Activated CD4-positive, CD25-positive, alpha-beta regulatory T cell treated with anti-CD3 and anti-CD28 coated beads, Interleukin-2, amount 50 U/mL, for 24 hours (primary cell): ENCODE measurements at regions not wholly inside any gene's neighbourhood (a gene's known extent, or its start where the extent isn't known, plus 50 kb on each side); places are given as distances from the start of the nearest gene placed in this dataset.

ENCODE experiments used
- ATAC-seq, 2 donors: fragments of 150-1000 bp; cut with Tn5 transposase; one replicate each; pipeline ENCODE4 v1.10.0; 2021; ENCODE audit warnings: mild to moderate bottlenecking in 1 of 2, moderate library complexity in 1 of 2

GRCh38 chr14:71203306-71203705 lies 296.0 kb downstream of the PCNX1 start:
- ATAC-seq: no peak

DNA sequence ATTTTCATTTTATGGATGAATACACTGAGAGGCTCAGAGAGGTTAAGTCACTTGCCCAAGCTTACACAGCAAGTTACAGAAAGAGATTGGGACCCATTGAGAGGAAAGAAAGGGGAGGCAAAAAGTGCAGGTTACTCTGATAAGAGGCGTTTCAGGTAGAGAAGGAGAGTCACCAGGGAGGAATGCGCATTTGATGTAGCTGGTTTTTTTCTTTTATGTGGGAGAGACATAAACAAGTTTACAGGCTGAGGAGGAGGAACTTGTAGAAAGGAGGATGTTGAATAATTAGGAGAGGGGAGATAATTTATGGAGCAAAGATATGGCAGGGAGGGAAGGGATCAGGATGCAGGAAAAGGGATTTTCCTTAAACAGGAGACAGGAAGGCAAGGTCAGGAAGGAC lies 297.0 kb downstream of the PCNX1 start:
- ATAC-seq: no peak

DNA sequence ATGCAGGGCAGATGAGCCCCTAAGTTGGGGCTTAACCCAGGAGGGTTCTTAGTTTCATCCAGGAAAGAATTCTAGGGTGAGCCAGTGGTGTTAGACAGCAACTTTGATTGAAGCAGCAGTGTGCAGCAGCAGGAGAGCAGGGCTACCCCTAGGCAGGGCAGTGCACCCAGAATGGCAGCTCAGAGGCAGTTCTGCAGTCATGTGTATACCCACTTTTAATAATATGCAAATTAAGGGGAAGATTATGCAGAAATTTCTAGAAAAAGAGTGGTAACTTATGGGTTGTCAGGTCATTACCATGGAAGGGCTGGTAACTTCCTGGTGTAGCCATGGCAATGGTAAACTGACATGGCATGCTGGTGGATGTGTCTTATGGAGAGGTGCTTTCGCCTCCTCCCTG lies 297.5 kb downstream of the PCNX1 start:
- no peak for ATAC-seq

GRCh38 chr14:71206123-71206522 lies 298.9 kb downstream of the PCNX1 start:
- ATAC-seq: peak in 1 of 2 donors; percentile 45

DNA sequence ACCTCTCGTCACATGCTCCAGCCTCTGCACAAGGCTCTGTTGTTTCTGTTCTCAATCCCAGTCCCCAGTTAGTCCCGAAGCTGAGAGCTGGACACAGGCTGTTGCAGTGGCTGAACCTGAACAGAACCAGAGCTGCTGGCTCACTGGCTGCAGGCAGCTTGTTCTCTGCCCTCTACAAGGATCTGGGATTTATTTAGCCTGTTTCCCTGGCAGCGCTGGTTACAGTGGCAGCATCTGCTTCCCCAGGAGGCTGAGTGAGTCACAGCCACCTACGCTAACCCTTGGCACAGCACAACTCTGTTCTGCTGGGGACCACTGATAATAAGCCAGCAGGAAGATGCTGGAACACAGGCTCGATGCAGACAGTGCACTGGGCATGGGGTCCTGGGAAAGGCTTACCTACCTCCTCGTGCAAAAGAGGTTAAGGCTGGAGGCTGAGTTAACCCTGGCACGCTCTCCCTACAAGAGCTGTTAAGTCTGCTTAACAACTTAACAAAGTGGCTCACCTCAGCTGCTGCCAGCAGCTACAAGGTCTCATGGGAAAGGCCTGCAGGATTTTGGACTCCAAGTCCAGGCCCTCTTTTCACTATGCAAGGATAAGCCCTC lies 299.6 kb downstream of the PCNX1 start:
- no peak for ATAC-seq

DNA sequence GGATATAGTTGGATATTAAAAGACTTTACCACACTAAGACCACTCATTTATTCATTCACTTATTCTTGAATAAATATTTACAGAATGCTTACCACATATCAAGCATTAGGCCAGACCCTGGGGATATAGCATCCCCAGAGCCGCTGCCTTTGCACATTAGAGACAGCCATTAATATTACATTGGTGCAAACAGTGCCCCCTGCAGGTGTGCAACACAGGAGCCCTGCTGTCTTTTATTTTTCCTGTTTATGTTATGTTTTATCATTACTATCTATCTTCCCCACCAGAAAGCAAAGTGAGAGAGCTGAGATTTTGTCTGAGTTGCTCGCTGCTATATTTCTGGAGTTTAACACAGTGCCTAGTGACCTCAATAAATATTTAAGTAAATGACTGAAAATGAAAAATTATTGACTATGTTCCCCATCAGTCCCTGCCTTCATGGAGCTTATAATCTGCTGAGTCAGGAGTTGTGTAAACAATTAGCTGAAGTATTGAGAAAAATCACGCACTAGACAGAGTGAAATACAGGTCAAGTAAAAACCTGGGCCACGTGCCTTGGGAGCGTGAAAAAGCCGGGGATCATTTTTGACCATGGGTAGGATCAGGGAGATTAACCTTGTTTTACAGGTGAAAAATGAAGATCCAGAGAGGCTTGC lies 301.6 kb downstream of the PCNX1 start:
- ATAC-seq: no peak

- ATAC-seq: no peak
Measured at GRCh38 chr14:71209888-71210287, 302.6 kb downstream of the PCNX1 start.

- ATAC-seq: no peak
Measured at GRCh38 chr14:71212093-71212492, 304.8 kb downstream of the PCNX1 start.

- ATAC-seq: no peak
Measured at GRCh38 chr14:71212683-71213107, 305.4 kb downstream of the PCNX1 start.

GRCh38 chr14:71214241-71214640 lies 307.0 kb downstream of the PCNX1 start:
- ATAC-seq: no peak

DNA sequence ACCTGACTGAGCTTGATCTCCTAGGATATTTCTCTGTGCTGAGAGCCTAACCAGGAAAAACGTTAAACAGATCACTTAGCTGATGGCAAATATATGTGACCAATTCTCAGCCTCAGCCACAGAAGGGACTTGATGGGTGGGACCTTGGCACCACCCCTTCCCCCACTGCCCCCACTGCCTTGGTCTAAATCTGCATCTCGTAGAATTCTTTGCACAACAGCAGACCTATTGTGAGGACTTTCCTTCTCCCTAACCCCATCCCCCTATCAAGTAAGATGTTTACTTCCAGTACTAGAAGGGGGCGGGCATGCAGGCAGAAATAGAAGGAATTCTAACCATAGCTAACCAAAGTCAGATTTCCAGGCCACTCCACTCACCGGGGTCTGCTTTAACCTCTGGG lies 313.2 kb downstream of the PCNX1 start:
- ATAC-seq: no peak

- ATAC-seq: no peak
Measured at GRCh38 chr14:71221119-71221518, 313.9 kb downstream of the PCNX1 start.

- no peak for ATAC-seq
Measured at GRCh38 chr14:71225113-71225512, 317.9 kb downstream of the PCNX1 start.

- no peak for ATAC-seq
Measured at GRCh38 chr14:71228711-71229110, 321.5 kb downstream of the PCNX1 start.

GRCh38 chr14:71229875-71230274 lies 322.6 kb downstream of the PCNX1 start:
- no peak for ATAC-seq

- ATAC-seq: no peak
Measured at GRCh38 chr14:71230897-71231296, 323.6 kb downstream of the PCNX1 start.

DNA sequence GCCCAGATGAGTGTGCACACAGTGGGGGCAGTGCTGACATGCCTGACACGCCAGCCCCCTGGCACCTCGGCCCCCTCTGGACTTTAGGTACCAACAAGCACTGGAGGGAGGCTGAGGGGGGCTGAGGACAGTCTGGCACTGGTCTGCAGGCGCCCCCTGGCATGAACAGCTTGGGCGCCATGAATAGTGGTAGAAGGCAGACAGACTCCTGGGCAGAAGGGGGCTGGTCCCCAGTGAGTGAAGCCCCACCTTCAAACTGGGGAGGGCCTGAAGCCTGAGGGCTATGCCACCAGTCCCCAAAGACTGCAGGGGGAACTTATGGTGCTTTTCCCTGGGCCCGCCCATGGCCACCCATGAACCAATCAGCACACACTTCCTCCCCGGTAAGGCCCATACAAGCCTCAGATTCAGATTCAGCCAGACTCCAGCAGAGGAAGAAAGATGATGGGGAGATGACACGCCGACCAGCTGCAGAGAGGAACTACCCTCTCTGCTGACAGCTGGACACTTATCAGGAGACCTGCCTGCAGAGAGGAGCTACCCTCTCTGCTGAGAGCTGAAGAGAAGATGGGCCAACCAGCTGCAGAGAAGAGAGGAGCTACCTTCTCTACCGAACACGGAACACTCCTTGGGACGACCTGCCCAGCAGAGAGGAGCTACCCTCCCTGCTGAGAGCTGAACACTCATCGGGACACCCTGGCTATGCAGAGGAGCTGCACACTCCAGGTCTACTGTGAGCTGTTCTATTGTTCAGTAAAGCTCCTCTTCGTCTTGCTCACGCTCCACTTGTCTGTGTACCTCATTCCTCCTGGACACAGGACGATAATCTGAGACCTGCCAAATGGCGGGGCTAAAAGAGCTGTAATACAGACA lies 324.5 kb downstream of the PCNX1 start:
- ATAC-seq: peak in 1 of 2 donors; percentile 41

DNA sequence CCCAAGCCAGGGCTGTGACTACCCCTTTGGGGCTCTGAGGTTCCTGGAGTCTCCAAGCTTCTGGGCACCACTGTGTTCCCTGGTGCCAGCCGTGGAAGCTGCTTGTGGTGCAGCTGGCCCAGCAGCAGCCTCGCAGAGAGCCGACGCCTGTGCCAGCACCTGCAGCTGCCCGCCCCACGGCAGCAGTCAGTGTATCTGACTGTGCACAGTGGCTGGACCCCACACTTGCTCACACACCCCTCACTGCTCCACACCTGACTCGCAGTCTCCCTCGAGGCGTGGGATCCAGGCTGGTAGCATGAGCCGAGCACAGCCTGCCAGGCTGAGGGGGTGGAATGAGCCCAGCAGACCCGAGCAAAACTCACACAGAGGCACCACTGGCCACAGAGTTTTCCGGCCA lies 325.2 kb downstream of the PCNX1 start:
- no peak for ATAC-seq

- ATAC-seq: no peak
Measured at GRCh38 chr14:71235875-71236274, 328.6 kb downstream of the PCNX1 start.

DNA sequence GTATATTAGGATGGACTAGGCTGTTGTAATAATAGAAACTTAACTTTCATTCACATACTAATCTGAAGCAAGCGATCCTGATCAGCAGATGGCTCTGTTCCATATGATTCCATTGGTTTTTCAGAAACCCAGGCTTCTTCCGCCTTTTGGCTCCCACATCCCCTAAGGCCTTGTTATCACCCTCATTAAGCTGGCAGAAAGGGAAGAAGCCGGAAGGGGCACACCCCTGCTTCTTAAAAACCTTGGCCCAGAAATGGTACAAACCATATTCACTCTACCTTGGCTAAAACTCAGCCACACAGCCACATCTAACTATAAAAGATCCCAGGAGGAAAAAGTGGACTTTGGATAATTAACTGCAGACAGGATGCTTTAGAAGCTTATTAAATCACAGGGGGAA lies 329.2 kb downstream of the PCNX1 start:
- no peak for ATAC-seq

GRCh38 chr14:71237556-71237955 lies 330.3 kb downstream of the PCNX1 start:
- no peak for ATAC-seq

DNA sequence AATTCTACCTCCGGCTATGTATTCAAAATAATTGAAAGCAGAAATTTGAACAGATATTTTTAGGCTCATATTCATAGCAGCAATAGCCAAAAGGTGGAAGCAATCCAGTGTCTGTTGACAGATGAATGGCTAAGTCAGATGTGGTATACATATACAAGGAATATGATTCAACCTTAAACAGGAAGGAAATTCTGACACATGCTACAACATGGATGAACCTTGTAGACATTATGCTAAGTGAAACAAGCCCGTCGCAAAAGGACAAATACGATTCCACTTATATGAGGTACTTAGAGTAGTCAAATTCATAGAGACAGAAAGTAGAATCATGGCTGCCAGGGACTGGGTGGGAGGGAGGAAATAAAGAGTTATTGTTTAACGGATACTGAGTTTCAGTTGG lies 331.6 kb downstream of the PCNX1 start:
- ATAC-seq: no peak

DNA sequence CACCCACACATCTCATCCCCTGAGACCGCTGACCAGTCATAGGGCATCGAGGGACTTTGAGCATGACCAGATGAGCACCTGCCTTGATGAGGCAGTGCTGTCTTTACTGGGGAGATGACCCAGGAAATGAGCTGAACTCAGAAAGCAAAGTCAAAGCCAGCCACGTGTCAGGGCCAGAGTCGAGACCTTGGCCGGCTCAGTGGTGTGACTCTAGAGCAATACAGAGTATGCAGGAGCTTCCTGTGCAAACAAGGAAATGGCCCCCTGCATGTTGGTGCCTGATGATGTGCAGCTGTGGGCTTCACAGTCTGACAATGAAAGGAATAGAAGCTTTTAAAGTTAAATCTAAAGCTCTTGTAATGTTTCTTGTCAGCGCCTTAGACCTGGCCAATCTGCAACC lies 332.9 kb downstream of the PCNX1 start:
- no peak for ATAC-seq
